ENCODE measurements at regions not wholly inside any gene's neighbourhood (a gene's known extent, or its start where the extent isn't known, plus 50 kb on each side); places are given as distances from the start of the nearest gene placed in this dataset.

DNA sequence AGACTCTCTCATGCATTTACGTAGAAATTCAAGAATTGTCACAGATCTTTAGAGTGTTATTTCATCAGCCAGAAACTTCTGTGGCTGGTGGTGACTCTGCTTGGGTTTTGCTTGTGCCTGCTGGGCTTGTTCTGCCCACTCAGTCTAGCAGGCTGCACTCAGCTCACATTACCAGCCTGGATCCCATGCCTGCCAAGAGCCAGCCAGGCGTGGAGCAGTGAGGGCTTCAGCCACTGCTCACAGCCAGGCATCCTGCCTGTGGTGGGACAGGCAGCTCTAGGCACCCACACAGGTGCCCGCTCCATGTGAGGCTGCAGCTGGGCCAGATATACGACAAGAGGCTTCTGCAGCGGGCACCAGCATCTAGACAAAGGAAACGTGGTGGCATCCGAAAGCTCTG, 1213.3 kb upstream of the RAG2 start:
- H3K27ac ChIP-seq (ENCODE audit: low read length) = no peak overlapping the region
- no peak overlapping the region for H3K4me3 ChIP-seq (ENCODE audit: low read length)
- H3K9me2 ChIP-seq (ENCODE audit: insufficient read depth, low read length) = no peaks in the 10 kb centered on the region
- no peak overlapping the region for H2AFZ ChIP-seq (ENCODE audit: low read depth, low read length)
- no peaks in the 10 kb centered on the region for H3K79me2 ChIP-seq (replicated peaks; ENCODE audit: insufficient read depth, low read length)
- TF ChIP-seq, protein P1, sequence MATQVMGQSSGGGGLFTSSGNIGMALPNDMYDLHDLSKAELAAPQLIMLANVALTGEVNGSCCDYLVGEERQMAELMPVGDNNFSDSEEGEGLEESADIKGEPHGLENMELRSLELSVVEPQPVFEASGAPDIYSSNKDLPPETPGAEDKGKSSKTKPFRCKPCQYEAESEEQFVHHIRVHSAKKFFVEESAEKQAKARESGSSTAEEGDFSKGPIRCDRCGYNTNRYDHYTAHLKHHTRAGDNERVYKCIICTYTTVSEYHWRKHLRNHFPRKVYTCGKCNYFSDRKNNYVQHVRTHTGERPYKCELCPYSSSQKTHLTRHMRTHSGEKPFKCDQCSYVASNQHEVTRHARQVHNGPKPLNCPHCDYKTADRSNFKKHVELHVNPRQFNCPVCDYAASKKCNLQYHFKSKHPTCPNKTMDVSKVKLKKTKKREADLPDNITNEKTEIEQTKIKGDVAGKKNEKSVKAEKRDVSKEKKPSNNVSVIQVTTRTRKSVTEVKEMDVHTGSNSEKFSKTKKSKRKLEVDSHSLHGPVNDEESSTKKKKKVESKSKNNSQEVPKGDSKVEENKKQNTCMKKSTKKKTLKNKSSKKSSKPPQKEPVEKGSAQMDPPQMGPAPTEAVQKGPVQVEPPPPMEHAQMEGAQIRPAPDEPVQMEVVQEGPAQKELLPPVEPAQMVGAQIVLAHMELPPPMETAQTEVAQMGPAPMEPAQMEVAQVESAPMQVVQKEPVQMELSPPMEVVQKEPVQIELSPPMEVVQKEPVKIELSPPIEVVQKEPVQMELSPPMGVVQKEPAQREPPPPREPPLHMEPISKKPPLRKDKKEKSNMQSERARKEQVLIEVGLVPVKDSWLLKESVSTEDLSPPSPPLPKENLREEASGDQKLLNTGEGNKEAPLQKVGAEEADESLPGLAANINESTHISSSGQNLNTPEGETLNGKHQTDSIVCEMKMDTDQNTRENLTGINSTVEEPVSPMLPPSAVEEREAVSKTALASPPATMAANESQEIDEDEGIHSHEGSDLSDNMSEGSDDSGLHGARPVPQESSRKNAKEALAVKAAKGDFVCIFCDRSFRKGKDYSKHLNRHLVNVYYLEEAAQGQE (IDR thresholded peaks at IDR 0.05; ENCODE audit: borderline replicate concordance) = no peak
- no peak for TF ChIP-seq SMC3 (conservative IDR thresholded peaks at IDR 0.05; ENCODE audit: poor library complexity)
- TF ChIP-seq, protein P2, sequence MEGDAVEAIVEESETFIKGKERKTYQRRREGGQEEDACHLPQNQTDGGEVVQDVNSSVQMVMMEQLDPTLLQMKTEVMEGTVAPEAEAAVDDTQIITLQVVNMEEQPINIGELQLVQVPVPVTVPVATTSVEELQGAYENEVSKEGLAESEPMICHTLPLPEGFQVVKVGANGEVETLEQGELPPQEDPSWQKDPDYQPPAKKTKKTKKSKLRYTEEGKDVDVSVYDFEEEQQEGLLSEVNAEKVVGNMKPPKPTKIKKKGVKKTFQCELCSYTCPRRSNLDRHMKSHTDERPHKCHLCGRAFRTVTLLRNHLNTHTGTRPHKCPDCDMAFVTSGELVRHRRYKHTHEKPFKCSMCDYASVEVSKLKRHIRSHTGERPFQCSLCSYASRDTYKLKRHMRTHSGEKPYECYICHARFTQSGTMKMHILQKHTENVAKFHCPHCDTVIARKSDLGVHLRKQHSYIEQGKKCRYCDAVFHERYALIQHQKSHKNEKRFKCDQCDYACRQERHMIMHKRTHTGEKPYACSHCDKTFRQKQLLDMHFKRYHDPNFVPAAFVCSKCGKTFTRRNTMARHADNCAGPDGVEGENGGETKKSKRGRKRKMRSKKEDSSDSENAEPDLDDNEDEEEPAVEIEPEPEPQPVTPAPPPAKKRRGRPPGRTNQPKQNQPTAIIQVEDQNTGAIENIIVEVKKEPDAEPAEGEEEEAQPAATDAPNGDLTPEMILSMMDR (IDR thresholded peaks at IDR 0.05; ENCODE audit: poor library complexity, severe bottlenecking) = no peak
- no peak for TF ChIP-seq RAD21 (conservative IDR thresholded peaks at IDR 0.05)
- TF ChIP-seq POLR2AphosphoS5 (IDR thresholded peaks at IDR 0.05) = no peak
- TF ChIP-seq MXI1 (conservative IDR thresholded peaks at IDR 0.05; ENCODE audit: poor library complexity, severe bottlenecking) = no peak
- no peak for TF ChIP-seq TAF1 (IDR thresholded peaks at IDR 0.05; ENCODE audit: low read depth)
- no peak for TF ChIP-seq EZH2 (IDR thresholded peaks at IDR 0.05; ENCODE audit: borderline replicate concordance, insufficient read depth, low read length, poor library complexity, severe bottlenecking)
- TF ChIP-seq EP300 (conservative IDR thresholded peaks at IDR 0.05; ENCODE audit: poor library complexity, severe bottlenecking) = no peak
- no peaks in the 10 kb centered on the region for H3F3A ChIP-seq (ENCODE audit: insufficient read depth, low read length, poor library complexity, severe bottlenecking)
- H3K9ac ChIP-seq (ENCODE audit: low read length) = no peak overlapping the region
- H3K36me3 ChIP-seq (ENCODE audit: insufficient read depth, low read length) = no peaks in the 10 kb centered on the region
- H3K27me3 ChIP-seq (ENCODE audit: insufficient read depth, low read depth, low read length) = no peaks in the 10 kb centered on the region
- no peaks in the 10 kb centered on the region for H3K9me3 ChIP-seq (ENCODE audit: low read length)
- no peak overlapping the region for H3K4me2 ChIP-seq (ENCODE audit: low read length)
- no peaks in the 10 kb centered on the region for H4K20me1 ChIP-seq (ENCODE audit: insufficient read depth)

DNA sequence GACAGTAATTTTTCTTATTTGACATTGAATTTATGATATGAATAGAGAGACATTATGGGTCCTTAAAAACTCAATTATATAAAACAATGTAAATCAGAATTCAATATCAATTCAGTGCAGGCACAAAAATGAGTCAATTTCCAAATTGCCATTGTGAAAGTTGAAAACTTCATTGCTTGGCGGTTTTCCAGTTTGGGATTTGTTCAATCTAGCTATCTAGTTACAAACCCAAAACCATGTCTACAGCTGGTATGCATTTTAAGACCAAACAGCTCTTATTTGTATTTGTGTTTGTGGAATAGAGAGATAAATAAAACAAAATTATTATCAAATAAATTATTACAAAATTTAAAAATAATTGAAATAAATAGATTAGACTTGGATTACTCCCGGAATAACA, 1206.6 kb upstream of the RAG2 start:
- H3K9ac ChIP-seq (ENCODE audit: low read length) = no peak overlapping the region
- H3K27me3 ChIP-seq (ENCODE audit: insufficient read depth, low read depth, low read length) = no peaks in the 10 kb centered on the region
- H2AFZ ChIP-seq (ENCODE audit: low read depth, low read length) = no peak overlapping the region
- no peaks in the 10 kb centered on the region for H3F3A ChIP-seq (ENCODE audit: insufficient read depth, low read length, poor library complexity, severe bottlenecking)
- TF ChIP-seq EZH2 (IDR thresholded peaks at IDR 0.05; ENCODE audit: borderline replicate concordance, insufficient read depth, low read length, poor library complexity, severe bottlenecking) (no peak), POLR2AphosphoS5 (IDR thresholded peaks at IDR 0.05) (no peak), TAF1 (IDR thresholded peaks at IDR 0.05; ENCODE audit: low read depth) (no peak), EP300 (conservative IDR thresholded peaks at IDR 0.05; ENCODE audit: poor library complexity, severe bottlenecking) (no peak), RAD21 (conservative IDR thresholded peaks at IDR 0.05) (no peak), SMC3 (conservative IDR thresholded peaks at IDR 0.05; ENCODE audit: poor library complexity) (no peak), MXI1 (conservative IDR thresholded peaks at IDR 0.05; ENCODE audit: poor library complexity, severe bottlenecking) (no peak)
- TF ChIP-seq, protein P2 (IDR thresholded peaks at IDR 0.05; ENCODE audit: poor library complexity, severe bottlenecking) = no peak
- TF ChIP-seq, protein P1 (IDR thresholded peaks at IDR 0.05; ENCODE audit: borderline replicate concordance) = no peak
- H3K4me2 ChIP-seq (ENCODE audit: low read length) = no peak overlapping the region
- no peaks in the 10 kb centered on the region for H4K20me1 ChIP-seq (ENCODE audit: insufficient read depth)
- H3K27ac ChIP-seq (ENCODE audit: low read length) = no peak overlapping the region
- no peaks in the 10 kb centered on the region for H3K9me2 ChIP-seq (ENCODE audit: insufficient read depth, low read length)
- no peaks in the 10 kb centered on the region for H3K79me2 ChIP-seq (replicated peaks; ENCODE audit: insufficient read depth, low read length)
- no peaks in the 10 kb centered on the region for H3K9me3 ChIP-seq (ENCODE audit: low read length)
- H3K4me3 ChIP-seq (ENCODE audit: low read length) = no peak overlapping the region
- H3K36me3 ChIP-seq (ENCODE audit: insufficient read depth, low read length) = no peaks in the 10 kb centered on the region
